HL-60 (cell line): ENCODE measurements at regions not wholly inside any gene's neighbourhood (a gene's known extent, or its start where the extent isn't known, plus 50 kb on each side); places are given as distances from the start of the nearest gene placed in this dataset.

Source experiments
- CTCF ChIP-seq: IDR thresholded peaks from one replicate; pipeline ENCODE4 v1.5.1; 2011; ENCODE audit warnings: low read length, control low read depth, inconsistent platforms; ENCODE audit not compliant: insufficient read depth
- GABPA ChIP-seq: IDR thresholded peaks from 2 replicates; pipeline ENCODE4 v1.6.1; 2012; ENCODE audit warnings: low read depth
- POLR2AphosphoS5 ChIP-seq: IDR thresholded peaks from 2 replicates; pipeline ENCODE4 v1.6.1; 2012; ENCODE audit warnings: low read depth
- REST ChIP-seq: IDR thresholded peaks from 2 replicates; pipeline ENCODE4 v1.6.1; 2012; ENCODE audit warnings: low read depth; ENCODE audit not compliant: insufficient replicate concordance
- SPI1 ChIP-seq: IDR thresholded peaks from 2 replicates; pipeline ENCODE4 v1.6.1; 2012; ENCODE audit warnings: low read depth, mild to moderate bottlenecking, borderline replicate concordance

GRCh38 chr4:112859456-112860184 lies 189.8 kb upstream of the ANK2 start:
- no peak for TF ChIP-seq CTCF
- TF ChIP-seq POLR2AphosphoS5 = no peak
- TF ChIP-seq GABPA = no peak
- no peak for TF ChIP-seq SPI1
- no peak for TF ChIP-seq REST
